ENCODE measurements at regions not wholly inside any gene's neighbourhood (a gene's known extent, or its start where the extent isn't known, plus 50 kb on each side); places are given as distances from the start of the nearest gene placed in this dataset.

DNA sequence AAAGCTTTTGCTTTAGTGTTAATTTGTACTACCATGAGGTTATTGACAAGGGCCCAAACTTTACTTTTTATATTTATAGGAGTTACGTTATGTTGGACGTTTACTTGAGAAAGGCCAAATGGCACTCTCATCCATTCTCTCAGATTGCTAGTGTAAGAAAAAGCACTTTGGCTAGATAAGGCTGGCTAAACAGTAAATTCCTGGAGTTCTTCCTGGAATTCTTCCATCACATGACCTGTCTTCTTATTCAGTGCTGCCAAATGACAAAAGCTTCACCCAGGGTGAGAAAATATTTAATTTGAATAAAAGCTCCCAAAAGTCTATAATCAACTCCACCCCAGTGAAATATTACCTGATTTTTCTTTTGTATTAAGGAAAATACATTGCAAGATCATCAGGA is 1568.9 kb upstream of the ACO1 start:
- Mint-ChIP-seq H3K9me3 (ENCODE audit: unreplicated experiment) (no peaks in the 10 kb centered on the region), H3K27me3 (ENCODE audit: unreplicated experiment) (no peaks in the 10 kb centered on the region), H3K4me3 (ENCODE audit: unreplicated experiment) (no peak overlapping the region), H3K27ac (ENCODE audit: unreplicated experiment) (no peak overlapping the region), H3K36me3 (ENCODE audit: unreplicated experiment) (no peaks in the 10 kb centered on the region), H3K4me1 (ENCODE audit: low read depth, unreplicated experiment) (no peaks in the 10 kb centered on the region)
- no peak for TF ChIP-seq CTCF (IDR thresholded peaks at IDR 0.05; ENCODE audit: partially characterized antibody, unreplicated experiment)
- no peak for DNase-seq

DNA sequence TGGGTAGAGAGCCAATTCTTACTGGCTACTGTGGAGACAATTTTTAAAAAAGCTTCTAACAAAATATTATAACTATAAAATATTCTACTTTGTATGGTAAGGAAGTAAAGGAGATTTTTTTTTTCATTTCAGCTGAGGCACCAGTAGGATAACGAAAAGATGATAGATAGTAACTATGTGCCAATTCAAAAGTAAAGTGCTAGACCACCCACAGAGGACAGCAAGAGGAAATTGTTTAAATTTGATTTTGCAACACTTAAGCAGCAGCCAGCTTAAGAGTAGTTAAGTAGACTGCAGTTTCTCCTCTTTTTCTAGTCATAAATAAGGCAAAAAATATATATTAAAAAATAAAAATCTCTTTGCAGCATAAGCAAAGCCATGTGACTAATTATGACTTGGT is 1539.3 kb upstream of the ACO1 start:
- TF ChIP-seq CTCF (IDR thresholded peaks at IDR 0.05; ENCODE audit: partially characterized antibody, unreplicated experiment) = no peak
- Mint-ChIP-seq H3K27me3 (ENCODE audit: unreplicated experiment) (no peaks in the 10 kb centered on the region), H3K36me3 (ENCODE audit: unreplicated experiment) (no peaks in the 10 kb centered on the region), H3K27ac (ENCODE audit: unreplicated experiment) (no peak overlapping the region), H3K4me3 (ENCODE audit: unreplicated experiment) (no peak overlapping the region), H3K9me3 (ENCODE audit: unreplicated experiment) (no peaks in the 10 kb centered on the region), H3K4me1 (ENCODE audit: low read depth, unreplicated experiment) (no peaks in the 10 kb centered on the region)
- DNase-seq = no peak

DNA sequence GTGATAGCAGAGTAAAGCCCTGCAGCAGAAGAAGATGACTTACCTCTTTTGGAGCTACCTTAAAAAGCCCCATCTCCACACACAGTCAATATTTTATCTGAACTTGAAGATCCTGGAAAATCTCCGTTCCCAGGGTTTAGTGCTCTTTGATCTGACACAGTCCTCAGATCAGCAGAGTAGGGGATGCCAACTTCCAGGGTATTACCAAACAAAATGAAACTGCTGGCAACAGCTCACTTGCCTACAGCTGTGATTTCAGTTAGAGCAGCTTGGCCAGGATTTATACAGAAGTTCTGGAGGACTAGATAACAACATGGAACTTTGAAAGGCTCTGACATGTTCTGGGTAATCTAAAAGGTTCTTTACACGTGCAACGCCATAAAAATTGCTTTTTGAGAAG is 1537.8 kb upstream of the ACO1 start:
- TF ChIP-seq CTCF (IDR thresholded peaks at IDR 0.05; ENCODE audit: partially characterized antibody, unreplicated experiment) = no peak
- no peaks in the 10 kb centered on the region for H3K4me1 Mint-ChIP-seq (ENCODE audit: low read depth, unreplicated experiment)
- no peaks in the 10 kb centered on the region for H3K27me3 Mint-ChIP-seq (ENCODE audit: unreplicated experiment)
- H3K4me3 Mint-ChIP-seq (ENCODE audit: unreplicated experiment) = no peak overlapping the region
- no peak for DNase-seq
- H3K36me3 Mint-ChIP-seq (ENCODE audit: unreplicated experiment) = no peaks in the 10 kb centered on the region
- H3K9me3 Mint-ChIP-seq (ENCODE audit: unreplicated experiment) = no peaks in the 10 kb centered on the region
- H3K27ac Mint-ChIP-seq (ENCODE audit: unreplicated experiment) = no peak overlapping the region

DNA sequence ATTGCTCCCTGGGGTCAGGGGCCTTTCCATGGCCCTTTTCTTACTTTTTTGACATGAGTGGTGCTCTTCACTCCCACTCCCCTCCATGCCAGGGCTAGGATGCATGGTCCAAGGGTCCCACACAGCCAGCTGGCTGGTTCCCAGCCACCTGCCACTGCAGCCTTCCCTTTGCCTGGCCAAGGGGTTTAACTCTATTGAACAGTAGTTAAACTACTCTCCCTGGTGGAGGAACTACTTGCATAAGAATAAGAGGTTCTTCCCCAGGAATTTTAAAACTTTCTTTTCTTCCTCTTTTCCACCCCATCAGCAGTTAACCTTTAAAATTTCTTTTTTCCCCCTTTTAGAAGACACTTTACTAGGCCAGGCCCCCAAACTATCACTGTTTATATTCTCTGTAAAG is 1532.8 kb upstream of the ACO1 start:
- Mint-ChIP-seq H3K4me3 (ENCODE audit: unreplicated experiment) (no peak overlapping the region), H3K27me3 (ENCODE audit: unreplicated experiment) (peaks cover 2% of the 10 kb centered on the region), H3K9me3 (ENCODE audit: unreplicated experiment) (no peaks in the 10 kb centered on the region), H3K36me3 (ENCODE audit: unreplicated experiment) (no peaks in the 10 kb centered on the region), H3K27ac (ENCODE audit: unreplicated experiment) (no peak overlapping the region), H3K4me1 (ENCODE audit: low read depth, unreplicated experiment) (no peaks in the 10 kb centered on the region)
- TF ChIP-seq CTCF (IDR thresholded peaks at IDR 0.05; ENCODE audit: partially characterized antibody, unreplicated experiment) = no peak
- DNase-seq = no peak

- no peaks in the 10 kb centered on the region for H3K4me1 Mint-ChIP-seq (ENCODE audit: low read depth, unreplicated experiment)
- no peak overlapping the region for H3K4me3 Mint-ChIP-seq (ENCODE audit: unreplicated experiment)
- H3K9me3 Mint-ChIP-seq (ENCODE audit: unreplicated experiment) = no peaks in the 10 kb centered on the region
- H3K36me3 Mint-ChIP-seq (ENCODE audit: unreplicated experiment) = no peaks in the 10 kb centered on the region
- H3K27ac Mint-ChIP-seq (ENCODE audit: unreplicated experiment) = no peak overlapping the region
- DNase-seq = no peak
- TF ChIP-seq CTCF (IDR thresholded peaks at IDR 0.05; ENCODE audit: partially characterized antibody, unreplicated experiment) = no peak
- H3K27me3 Mint-ChIP-seq (ENCODE audit: unreplicated experiment) = peaks cover 2% of the 10 kb centered on the region
Measured at GRCh38 chr9:30900706-30901105, 1483.7 kb upstream of the ACO1 start.
